ENCODE measurements at regions not wholly inside any gene's neighbourhood (a gene's known extent, or its start where the extent isn't known, plus 50 kb on each side); places are given as distances from the start of the nearest gene placed in this dataset.

DNA sequence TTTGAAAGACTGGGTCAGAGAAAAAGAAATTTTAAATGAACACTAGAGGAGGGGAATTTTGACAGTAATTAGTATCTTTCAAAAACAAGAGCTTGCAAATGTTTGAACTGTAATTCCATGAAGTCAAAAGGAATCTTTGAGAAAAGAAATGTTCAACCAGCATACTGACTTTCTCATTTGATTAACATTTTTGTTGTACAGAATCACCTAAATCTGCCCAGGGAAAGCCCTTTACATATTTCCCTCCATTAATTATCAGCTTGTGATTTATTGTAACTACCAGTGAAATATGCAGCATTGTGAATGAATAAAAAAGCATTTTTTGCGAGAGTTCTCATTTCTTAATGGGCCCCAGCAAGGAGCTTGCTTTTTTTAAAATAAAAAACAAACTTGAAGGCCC, 61.2 kb upstream of the CCDC91 start:
- no peak overlapping the region for H3K9ac ChIP-seq (ENCODE audit: low read length)
- H3K4me2 ChIP-seq (ENCODE audit: low read length), result no peak overlapping the region
- no peak overlapping the region for H2AFZ ChIP-seq (ENCODE audit: low read depth, low read length)
- H3K79me2 ChIP-seq (replicated peaks; ENCODE audit: insufficient read depth, low read length), result no peaks in the 10 kb centered on the region
- no peak overlapping the region for H3K4me3 ChIP-seq (ENCODE audit: low read length)
- H4K20me1 ChIP-seq (ENCODE audit: insufficient read depth), result no peaks in the 10 kb centered on the region
- H3K27ac ChIP-seq (ENCODE audit: low read length), result no peak overlapping the region
- H3K36me3 ChIP-seq (ENCODE audit: insufficient read depth, low read length), result no peaks in the 10 kb centered on the region
- no peaks in the 10 kb centered on the region for H3K9me3 ChIP-seq (ENCODE audit: low read length)
- H3K9me2 ChIP-seq (ENCODE audit: insufficient read depth, low read length), result no peaks in the 10 kb centered on the region
- TF ChIP-seq EP300 (conservative IDR thresholded peaks at IDR 0.05; ENCODE audit: poor library complexity, severe bottlenecking) (no peak), EZH2 (IDR thresholded peaks at IDR 0.05; ENCODE audit: borderline replicate concordance, insufficient read depth, low read length, poor library complexity, severe bottlenecking) (no peak), TAF1 (IDR thresholded peaks at IDR 0.05; ENCODE audit: low read depth) (no peak), RAD21 (conservative IDR thresholded peaks at IDR 0.05) (no peak), POLR2AphosphoS5 (IDR thresholded peaks at IDR 0.05) (no peak), SMC3 (conservative IDR thresholded peaks at IDR 0.05; ENCODE audit: poor library complexity) (no peak), MXI1 (conservative IDR thresholded peaks at IDR 0.05; ENCODE audit: poor library complexity, severe bottlenecking) (no peak)
- TF ChIP-seq, protein P1, sequence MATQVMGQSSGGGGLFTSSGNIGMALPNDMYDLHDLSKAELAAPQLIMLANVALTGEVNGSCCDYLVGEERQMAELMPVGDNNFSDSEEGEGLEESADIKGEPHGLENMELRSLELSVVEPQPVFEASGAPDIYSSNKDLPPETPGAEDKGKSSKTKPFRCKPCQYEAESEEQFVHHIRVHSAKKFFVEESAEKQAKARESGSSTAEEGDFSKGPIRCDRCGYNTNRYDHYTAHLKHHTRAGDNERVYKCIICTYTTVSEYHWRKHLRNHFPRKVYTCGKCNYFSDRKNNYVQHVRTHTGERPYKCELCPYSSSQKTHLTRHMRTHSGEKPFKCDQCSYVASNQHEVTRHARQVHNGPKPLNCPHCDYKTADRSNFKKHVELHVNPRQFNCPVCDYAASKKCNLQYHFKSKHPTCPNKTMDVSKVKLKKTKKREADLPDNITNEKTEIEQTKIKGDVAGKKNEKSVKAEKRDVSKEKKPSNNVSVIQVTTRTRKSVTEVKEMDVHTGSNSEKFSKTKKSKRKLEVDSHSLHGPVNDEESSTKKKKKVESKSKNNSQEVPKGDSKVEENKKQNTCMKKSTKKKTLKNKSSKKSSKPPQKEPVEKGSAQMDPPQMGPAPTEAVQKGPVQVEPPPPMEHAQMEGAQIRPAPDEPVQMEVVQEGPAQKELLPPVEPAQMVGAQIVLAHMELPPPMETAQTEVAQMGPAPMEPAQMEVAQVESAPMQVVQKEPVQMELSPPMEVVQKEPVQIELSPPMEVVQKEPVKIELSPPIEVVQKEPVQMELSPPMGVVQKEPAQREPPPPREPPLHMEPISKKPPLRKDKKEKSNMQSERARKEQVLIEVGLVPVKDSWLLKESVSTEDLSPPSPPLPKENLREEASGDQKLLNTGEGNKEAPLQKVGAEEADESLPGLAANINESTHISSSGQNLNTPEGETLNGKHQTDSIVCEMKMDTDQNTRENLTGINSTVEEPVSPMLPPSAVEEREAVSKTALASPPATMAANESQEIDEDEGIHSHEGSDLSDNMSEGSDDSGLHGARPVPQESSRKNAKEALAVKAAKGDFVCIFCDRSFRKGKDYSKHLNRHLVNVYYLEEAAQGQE (IDR thresholded peaks at IDR 0.05; ENCODE audit: borderline replicate concordance), result no peak
- TF ChIP-seq, protein P2, sequence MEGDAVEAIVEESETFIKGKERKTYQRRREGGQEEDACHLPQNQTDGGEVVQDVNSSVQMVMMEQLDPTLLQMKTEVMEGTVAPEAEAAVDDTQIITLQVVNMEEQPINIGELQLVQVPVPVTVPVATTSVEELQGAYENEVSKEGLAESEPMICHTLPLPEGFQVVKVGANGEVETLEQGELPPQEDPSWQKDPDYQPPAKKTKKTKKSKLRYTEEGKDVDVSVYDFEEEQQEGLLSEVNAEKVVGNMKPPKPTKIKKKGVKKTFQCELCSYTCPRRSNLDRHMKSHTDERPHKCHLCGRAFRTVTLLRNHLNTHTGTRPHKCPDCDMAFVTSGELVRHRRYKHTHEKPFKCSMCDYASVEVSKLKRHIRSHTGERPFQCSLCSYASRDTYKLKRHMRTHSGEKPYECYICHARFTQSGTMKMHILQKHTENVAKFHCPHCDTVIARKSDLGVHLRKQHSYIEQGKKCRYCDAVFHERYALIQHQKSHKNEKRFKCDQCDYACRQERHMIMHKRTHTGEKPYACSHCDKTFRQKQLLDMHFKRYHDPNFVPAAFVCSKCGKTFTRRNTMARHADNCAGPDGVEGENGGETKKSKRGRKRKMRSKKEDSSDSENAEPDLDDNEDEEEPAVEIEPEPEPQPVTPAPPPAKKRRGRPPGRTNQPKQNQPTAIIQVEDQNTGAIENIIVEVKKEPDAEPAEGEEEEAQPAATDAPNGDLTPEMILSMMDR (IDR thresholded peaks at IDR 0.05; ENCODE audit: poor library complexity, severe bottlenecking), result no peak
- H3F3A ChIP-seq (ENCODE audit: insufficient read depth, low read length, poor library complexity, severe bottlenecking), result no peaks in the 10 kb centered on the region
- H3K27me3 ChIP-seq (ENCODE audit: insufficient read depth, low read depth, low read length), result no peaks in the 10 kb centered on the region

DNA sequence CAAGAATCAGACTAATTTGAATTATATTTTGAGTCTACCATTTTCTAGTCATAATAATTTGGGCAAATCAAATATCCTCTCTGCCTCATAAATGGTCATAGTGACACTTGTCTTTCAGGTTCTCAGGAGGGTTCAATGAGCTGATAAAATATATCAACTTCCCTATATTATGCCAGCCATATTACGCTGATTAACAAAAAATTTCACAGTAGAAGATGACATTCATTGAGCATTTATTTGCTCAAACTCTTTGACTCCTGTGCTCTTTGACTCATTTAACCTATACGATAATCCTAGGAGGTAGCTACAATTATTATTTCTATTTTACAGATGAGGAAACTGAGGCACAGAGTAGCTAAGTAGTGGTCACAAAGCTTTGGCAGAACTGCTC, 60.0 kb upstream of the CCDC91 start:
- H3K9me3 ChIP-seq (ENCODE audit: low read length), result no peaks in the 10 kb centered on the region
- H3K9ac ChIP-seq (ENCODE audit: low read length), result no peak overlapping the region
- no peaks in the 10 kb centered on the region for H4K20me1 ChIP-seq (ENCODE audit: insufficient read depth)
- no peak overlapping the region for H3K4me3 ChIP-seq (ENCODE audit: low read length)
- no peaks in the 10 kb centered on the region for H3K36me3 ChIP-seq (ENCODE audit: insufficient read depth, low read length)
- H2AFZ ChIP-seq (ENCODE audit: low read depth, low read length), result no peak overlapping the region
- no peaks in the 10 kb centered on the region for H3K27me3 ChIP-seq (ENCODE audit: insufficient read depth, low read depth, low read length)
- H3K79me2 ChIP-seq (replicated peaks; ENCODE audit: insufficient read depth, low read length), result no peaks in the 10 kb centered on the region
- no peak overlapping the region for H3K4me2 ChIP-seq (ENCODE audit: low read length)
- no peaks in the 10 kb centered on the region for H3K9me2 ChIP-seq (ENCODE audit: insufficient read depth, low read length)
- TF ChIP-seq, protein P2 (IDR thresholded peaks at IDR 0.05; ENCODE audit: poor library complexity, severe bottlenecking), result no peak
- no peak overlapping the region for H3K27ac ChIP-seq (ENCODE audit: low read length)
- no peaks in the 10 kb centered on the region for H3F3A ChIP-seq (ENCODE audit: insufficient read depth, low read length, poor library complexity, severe bottlenecking)

Measured in neural cell (in vitro differentiated cells).